ENCODE measurements at regions not wholly inside any gene's neighbourhood (a gene's known extent, or its start where the extent isn't known, plus 50 kb on each side); places are given as distances from the start of the nearest gene placed in this dataset.
A peak's percentile ranks its signal among the peaks of the same experiment; 100 is the strongest.

DNA sequence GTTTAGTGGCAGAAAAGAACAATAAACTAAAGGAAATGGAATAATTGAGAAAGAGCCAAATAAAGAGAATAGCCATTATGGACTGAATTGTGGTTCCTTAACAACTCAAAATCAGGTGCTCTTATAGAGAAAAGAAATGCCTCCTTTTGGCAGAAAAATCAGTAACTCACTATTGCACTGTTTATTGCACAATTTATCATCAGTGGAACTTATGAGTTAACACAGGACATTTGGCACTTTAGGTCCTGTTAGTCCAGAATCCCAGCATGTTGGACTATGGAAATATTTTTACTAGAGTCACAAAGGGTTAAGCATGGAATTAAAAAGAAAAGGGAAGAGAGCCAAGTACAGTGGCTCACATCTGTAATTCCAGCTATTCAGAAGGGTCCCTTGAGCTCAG is 53.8 kb upstream of the JMY start:
- no peak overlapping the region for H3K4me2 ChIP-seq
- no peaks in the 10 kb centered on the region for H3K4me1 ChIP-seq (ENCODE audit: insufficient read depth)
- H3K4me3 ChIP-seq = no peak overlapping the region
- H2AFZ ChIP-seq = peak overlapping the region; percentile 72
- H3K36me3 ChIP-seq (ENCODE audit: insufficient read depth) = no peaks in the 10 kb centered on the region
- no peaks in the 10 kb centered on the region for H3K36me3 Mint-ChIP-seq (ENCODE audit: low read depth)
- H3K9me3 Mint-ChIP-seq = no peaks in the 10 kb centered on the region
- TF ChIP-seq, protein P1, sequence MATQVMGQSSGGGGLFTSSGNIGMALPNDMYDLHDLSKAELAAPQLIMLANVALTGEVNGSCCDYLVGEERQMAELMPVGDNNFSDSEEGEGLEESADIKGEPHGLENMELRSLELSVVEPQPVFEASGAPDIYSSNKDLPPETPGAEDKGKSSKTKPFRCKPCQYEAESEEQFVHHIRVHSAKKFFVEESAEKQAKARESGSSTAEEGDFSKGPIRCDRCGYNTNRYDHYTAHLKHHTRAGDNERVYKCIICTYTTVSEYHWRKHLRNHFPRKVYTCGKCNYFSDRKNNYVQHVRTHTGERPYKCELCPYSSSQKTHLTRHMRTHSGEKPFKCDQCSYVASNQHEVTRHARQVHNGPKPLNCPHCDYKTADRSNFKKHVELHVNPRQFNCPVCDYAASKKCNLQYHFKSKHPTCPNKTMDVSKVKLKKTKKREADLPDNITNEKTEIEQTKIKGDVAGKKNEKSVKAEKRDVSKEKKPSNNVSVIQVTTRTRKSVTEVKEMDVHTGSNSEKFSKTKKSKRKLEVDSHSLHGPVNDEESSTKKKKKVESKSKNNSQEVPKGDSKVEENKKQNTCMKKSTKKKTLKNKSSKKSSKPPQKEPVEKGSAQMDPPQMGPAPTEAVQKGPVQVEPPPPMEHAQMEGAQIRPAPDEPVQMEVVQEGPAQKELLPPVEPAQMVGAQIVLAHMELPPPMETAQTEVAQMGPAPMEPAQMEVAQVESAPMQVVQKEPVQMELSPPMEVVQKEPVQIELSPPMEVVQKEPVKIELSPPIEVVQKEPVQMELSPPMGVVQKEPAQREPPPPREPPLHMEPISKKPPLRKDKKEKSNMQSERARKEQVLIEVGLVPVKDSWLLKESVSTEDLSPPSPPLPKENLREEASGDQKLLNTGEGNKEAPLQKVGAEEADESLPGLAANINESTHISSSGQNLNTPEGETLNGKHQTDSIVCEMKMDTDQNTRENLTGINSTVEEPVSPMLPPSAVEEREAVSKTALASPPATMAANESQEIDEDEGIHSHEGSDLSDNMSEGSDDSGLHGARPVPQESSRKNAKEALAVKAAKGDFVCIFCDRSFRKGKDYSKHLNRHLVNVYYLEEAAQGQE (IDR thresholded peaks at IDR 0.05; ENCODE audit: unreplicated experiment) = no peak
- no peak for TF ChIP-seq ZNF114 (CRISPR knock-in tag; IDR thresholded peaks at IDR 0.05)
- no peak for TF ChIP-seq CREB1 (CRISPR knock-in tag; IDR thresholded peaks at IDR 0.05; ENCODE audit: low read depth)
- no peak for TF ChIP-seq EZH2 (IDR thresholded peaks at IDR 0.05; ENCODE audit: low read depth, unreplicated experiment)
- TF ChIP-seq, protein P2, sequence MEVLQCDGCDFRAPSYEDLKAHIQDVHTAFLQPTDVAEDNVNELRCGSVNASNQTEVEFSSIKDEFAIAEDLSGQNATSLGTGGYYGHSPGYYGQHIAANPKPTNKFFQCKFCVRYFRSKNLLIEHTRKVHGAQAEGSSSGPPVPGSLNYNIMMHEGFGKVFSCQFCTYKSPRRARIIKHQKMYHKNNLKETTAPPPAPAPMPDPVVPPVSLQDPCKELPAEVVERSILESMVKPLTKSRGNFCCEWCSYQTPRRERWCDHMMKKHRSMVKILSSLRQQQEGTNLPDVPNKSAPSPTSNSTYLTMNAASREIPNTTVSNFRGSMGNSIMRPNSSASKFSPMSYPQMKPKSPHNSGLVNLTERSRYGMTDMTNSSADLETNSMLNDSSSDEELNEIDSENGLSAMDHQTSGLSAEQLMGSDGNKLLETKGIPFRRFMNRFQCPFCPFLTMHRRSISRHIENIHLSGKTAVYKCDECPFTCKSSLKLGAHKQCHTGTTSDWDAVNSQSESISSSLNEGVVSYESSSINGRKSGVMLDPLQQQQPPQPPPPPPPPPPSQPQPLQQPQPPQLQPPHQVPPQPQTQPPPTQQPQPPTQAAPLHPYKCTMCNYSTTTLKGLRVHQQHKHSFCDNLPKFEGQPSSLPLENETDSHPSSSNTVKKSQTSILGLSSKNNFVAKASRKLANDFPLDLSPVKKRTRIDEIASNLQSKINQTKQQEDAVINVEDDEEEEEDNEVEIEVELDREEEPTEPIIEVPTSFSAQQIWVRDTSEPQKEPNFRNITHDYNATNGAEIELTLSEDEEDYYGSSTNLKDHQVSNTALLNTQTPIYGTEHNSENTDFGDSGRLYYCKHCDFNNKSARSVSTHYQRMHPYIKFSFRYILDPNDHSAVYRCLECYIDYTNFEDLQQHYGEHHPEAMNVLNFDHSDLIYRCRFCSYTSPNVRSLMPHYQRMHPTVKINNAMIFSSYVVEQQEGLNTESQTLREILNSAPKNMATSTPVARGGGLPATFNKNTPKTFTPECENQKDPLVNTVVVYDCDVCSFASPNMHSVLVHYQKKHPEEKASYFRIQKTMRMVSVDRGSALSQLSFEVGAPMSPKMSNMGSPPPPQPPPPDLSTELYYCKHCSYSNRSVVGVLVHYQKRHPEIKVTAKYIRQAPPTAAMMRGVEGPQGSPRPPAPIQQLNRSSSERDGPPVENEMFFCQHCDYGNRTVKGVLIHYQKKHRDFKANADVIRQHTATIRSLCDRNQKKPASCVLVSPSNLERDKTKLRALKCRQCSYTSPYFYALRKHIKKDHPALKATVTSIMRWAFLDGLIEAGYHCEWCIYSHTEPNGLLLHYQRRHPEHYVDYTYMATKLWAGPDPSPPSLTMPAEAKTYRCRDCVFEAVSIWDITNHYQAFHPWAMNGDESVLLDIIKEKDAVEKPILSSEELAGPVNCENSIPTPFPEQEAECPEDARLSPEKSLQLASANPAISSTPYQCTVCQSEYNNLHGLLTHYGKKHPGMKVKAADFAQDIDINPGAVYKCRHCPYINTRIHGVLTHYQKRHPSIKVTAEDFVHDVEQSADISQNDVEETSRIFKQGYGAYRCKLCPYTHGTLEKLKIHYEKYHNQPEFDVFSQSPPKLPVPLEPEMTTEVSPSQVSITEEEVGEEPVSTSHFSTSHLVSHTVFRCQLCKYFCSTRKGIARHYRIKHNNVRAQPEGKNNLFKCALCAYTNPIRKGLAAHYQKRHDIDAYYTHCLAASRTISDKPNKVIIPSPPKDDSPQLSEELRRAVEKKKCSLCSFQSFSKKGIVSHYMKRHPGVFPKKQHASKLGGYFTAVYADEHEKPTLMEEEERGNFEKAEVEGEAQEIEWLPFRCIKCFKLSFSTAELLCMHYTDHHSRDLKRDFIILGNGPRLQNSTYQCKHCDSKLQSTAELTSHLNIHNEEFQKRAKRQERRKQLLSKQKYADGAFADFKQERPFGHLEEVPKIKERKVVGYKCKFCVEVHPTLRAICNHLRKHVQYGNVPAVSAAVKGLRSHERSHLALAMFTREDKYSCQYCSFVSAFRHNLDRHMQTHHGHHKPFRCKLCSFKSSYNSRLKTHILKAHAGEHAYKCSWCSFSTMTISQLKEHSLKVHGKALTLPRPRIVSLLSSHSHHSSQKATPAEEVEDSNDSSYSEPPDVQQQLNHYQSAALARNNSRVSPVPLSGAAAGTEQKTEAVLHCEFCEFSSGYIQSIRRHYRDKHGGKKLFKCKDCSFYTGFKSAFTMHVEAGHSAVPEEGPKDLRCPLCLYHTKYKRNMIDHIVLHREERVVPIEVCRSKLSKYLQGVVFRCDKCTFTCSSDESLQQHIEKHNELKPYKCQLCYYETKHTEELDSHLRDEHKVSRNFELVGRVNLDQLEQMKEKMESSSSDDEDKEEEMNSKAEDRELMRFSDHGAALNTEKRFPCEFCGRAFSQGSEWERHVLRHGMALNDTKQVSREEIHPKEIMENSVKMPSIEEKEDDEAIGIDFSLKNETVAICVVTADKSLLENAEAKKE (CRISPR knock-in tag; IDR thresholded peaks at IDR 0.05) = no peak
- ATAC-seq = no peak
- H3K4me3 Mint-ChIP-seq = no peak overlapping the region
- no peaks in the 10 kb centered on the region for H3K9me2 ChIP-seq (ENCODE audit: insufficient read depth)
- H3F3A ChIP-seq (replicated peaks; ENCODE audit: low read depth) = no peaks in the 10 kb centered on the region
- H3K27me3 ChIP-seq (ENCODE audit: insufficient read depth) = no peaks in the 10 kb centered on the region
- H3K27me3 Mint-ChIP-seq (ENCODE audit: insufficient read depth, low read depth, poor library complexity) = peaks cover 5% of the 10 kb centered on the region
- H3K4me1 Mint-ChIP-seq = peaks cover 3% of the 10 kb centered on the region; the same call in 1 of the 3 replicates
- no peak overlapping the region for H3K27ac Mint-ChIP-seq
- H3K79me2 ChIP-seq (replicated peaks; ENCODE audit: insufficient read depth) = no peaks in the 10 kb centered on the region
- no peaks in the 10 kb centered on the region for H4K20me1 ChIP-seq (replicated peaks; ENCODE audit: insufficient read depth)
- 0 out of 2 replicates have a peak overlapping the region, but pooled peaks have one; percentile 61 for H3K27ac ChIP-seq (ENCODE audit: low read depth)
- no peak for DNase-seq (ENCODE audit: low spot score)
